WTC11 (cell line): ENCODE measurements at regions not wholly inside any gene's neighbourhood (a gene's known extent, or its start where the extent isn't known, plus 50 kb on each side); places are given as distances from the start of the nearest gene placed in this dataset.

Source experiments
- ATAC-seq: fragments of 200-7000 bp; cut with Tn5 transposase; 2 replicates; pipeline ENCODE4 v1.10.0; 2021; ENCODE audit warnings: mild to moderate bottlenecking, moderate library complexity
- CTCF ChIA-PET: fragments of 300-600 bp; sonication (Branson Sonifier 250); formaldehyde crosslinking; loops from one replicate; lab custom pipeline; 2021; ENCODE audit warnings: antibody characterized with exemption; lab: Charles Lee
- POLR2A ChIA-PET: fragments of 350-600 bp; sonication (Branson Sonifier 250); formaldehyde crosslinking; loops from one replicate; lab custom pipeline; 2021; ENCODE audit warnings: antibody characterized with exemption; lab: Charles Lee
- DNase-seq: peaks from one replicate; pipeline ENCODE4 v3.0.0; 2021; ENCODE audit warnings: low spot score
- H3K27ac Mint-ChIP-seq: 2 replicates; pipeline ENCODE4 v1.8.0; 2021; ENCODE audit warnings: mixed read lengths
- H3K27me3 Mint-ChIP-seq: 2 replicates; pipeline ENCODE4 v1.8.0; 2021; ENCODE audit warnings: low read depth, mild to moderate bottlenecking, moderate library complexity, mixed read lengths
- H3K36me3 Mint-ChIP-seq: 2 replicates; pipeline ENCODE4 v1.8.0; 2021; ENCODE audit warnings: mixed read lengths
- H3K4me1 Mint-ChIP-seq: 2 replicates; pipeline ENCODE4 v1.8.0; 2022; ENCODE audit warnings: mixed read lengths
- H3K4me3 Mint-ChIP-seq: 2 replicates; pipeline ENCODE4 v1.8.0; 2021; ENCODE audit warnings: mild to moderate bottlenecking, moderate library complexity, mixed read lengths
- H3K9me3 Mint-ChIP-seq: 2 replicates; pipeline ENCODE4 v1.8.0; 2021; ENCODE audit warnings: mixed read lengths
- ARID4B ChIP-seq: sonication (generic); formaldehyde crosslinking; IDR thresholded peaks from 2 replicates; pipeline ENCODE4 v1.8.0; 2023; ENCODE audit warnings: missing genetic modification reagents, mild to moderate bottlenecking, borderline replicate concordance
- ATF3 ChIP-seq: sonication (generic); formaldehyde crosslinking; conservative IDR thresholded peaks from 2 replicates; pipeline ENCODE4 v1.8.1; 2022; ENCODE audit warnings: mild to moderate bottlenecking, missing genetic modification reagents
- CDX4 ChIP-seq: fragments of 250-450 bp; sonication (Bioruptor Pico); IDR thresholded peaks from 2 replicates; pipeline ENCODE4 v1.9.0; 2021; ENCODE audit warnings: moderate library complexity, mild to moderate bottlenecking, inconsistent platforms, borderline replicate concordance
- CREM ChIP-seq: sonication (generic); formaldehyde crosslinking; IDR thresholded peaks from 2 replicates; pipeline ENCODE4 v1.8.1; 2022; ENCODE audit warnings: mild to moderate bottlenecking, missing genetic modification reagents, moderate library complexity
- CTCF ChIP-seq: fragments of 200-600 bp; IDR thresholded peaks from 2 replicates; pipeline ENCODE4 v1.8.0; 2022; ENCODE audit warnings: antibody characterized with exemption
- E2F1 ChIP-seq: sonication (generic); formaldehyde crosslinking; IDR thresholded peaks from 2 replicates; pipeline ENCODE4 v1.8.0; 2022; ENCODE audit warnings: mild to moderate bottlenecking, missing genetic modification reagents
- ESRRA ChIP-seq: sonication (generic); formaldehyde crosslinking; IDR thresholded peaks from 2 replicates; pipeline ENCODE4 v1.8.1; 2022; ENCODE audit warnings: mild to moderate bottlenecking, missing genetic modification reagents, borderline replicate concordance
- FOXP1 ChIP-seq: sonication (generic); formaldehyde crosslinking; IDR thresholded peaks from 2 replicates; pipeline ENCODE4 v1.8.0; 2022; ENCODE audit warnings: missing genetic modification reagents, mild to moderate bottlenecking, moderate library complexity, borderline replicate concordance
- JAZF1 ChIP-seq: fragments of 250-450 bp; sonication (Bioruptor Pico); IDR thresholded peaks from 2 replicates; pipeline ENCODE4 v1.9.0; 2021; ENCODE audit warnings: moderate library complexity, mild to moderate bottlenecking, inconsistent platforms
- KAT7 ChIP-seq: sonication (generic); formaldehyde crosslinking; IDR thresholded peaks from 2 replicates; pipeline ENCODE4 v1.8.1; 2023; ENCODE audit warnings: missing genetic modification reagents, mild to moderate bottlenecking, borderline replicate concordance
- MXD4 ChIP-seq: fragments of 250-450 bp; sonication (Bioruptor Pico); IDR thresholded peaks from 2 replicates; pipeline ENCODE4 v1.8.0; 2021; ENCODE audit warnings: mild to moderate bottlenecking, moderate library complexity, borderline replicate concordance
- NR1H2 ChIP-seq: sonication (generic); formaldehyde crosslinking; IDR thresholded peaks from 2 replicates; pipeline ENCODE4 v1.9.0; 2021; ENCODE audit warnings: mild to moderate bottlenecking, moderate library complexity, missing genetic modification reagents
- PRRX2 ChIP-seq: fragments of 250-450 bp; sonication (Bioruptor Pico); IDR thresholded peaks from 2 replicates; pipeline ENCODE4 v1.8.0; 2021; ENCODE audit warnings: mild to moderate bottlenecking
- SP1 ChIP-seq: sonication (generic); formaldehyde crosslinking; conservative IDR thresholded peaks from 2 replicates; pipeline ENCODE4 v1.8.1; 2022; ENCODE audit warnings: missing genetic modification reagents
- TEAD4 ChIP-seq: sonication (generic); formaldehyde crosslinking; IDR thresholded peaks from 2 replicates; pipeline ENCODE4 v1.8.0; 2022; ENCODE audit warnings: mild to moderate bottlenecking, missing genetic modification reagents
- TP53 ChIP-seq: sonication (generic); formaldehyde crosslinking; IDR thresholded peaks from 2 replicates; pipeline ENCODE4 v1.8.1; 2023; ENCODE audit warnings: mild to moderate bottlenecking, missing genetic modification reagents
- ZNF281 ChIP-seq: sonication (generic); formaldehyde crosslinking; IDR thresholded peaks from 2 replicates; pipeline ENCODE4 v1.8.0; 2023; ENCODE audit warnings: mild to moderate bottlenecking, missing genetic modification reagents
- ZNF423 ChIP-seq: fragments of 250-450 bp; sonication (Bioruptor Pico); IDR thresholded peaks from 2 replicates; pipeline ENCODE4 v2.1.2; 2022; ENCODE audit warnings: mild to moderate bottlenecking, moderate library complexity
- ZNF425 ChIP-seq: fragments of 250-450 bp; sonication (Bioruptor Pico); conservative IDR thresholded peaks from 2 replicates; pipeline ENCODE4 v1.9.0; 2021; ENCODE audit warnings: mild to moderate bottlenecking
- ZSCAN18 ChIP-seq: fragments of 250-450 bp; sonication (Bioruptor Pico); IDR thresholded peaks from 2 replicates; pipeline ENCODE4 v2.1.2; 2022; ENCODE audit warnings: mild to moderate bottlenecking, moderate library complexity

- Mint-ChIP-seq H3K36me3 (peaks cover 37% of the 10 kb centered on the region), H3K9me3 (peaks cover 78% of the 10 kb centered on the region), H3K4me1 (0 out of 2 replicates have a peak, but pooled peaks cover 2% of the 10 kb centered on the region), H3K27ac (no peak overlapping the region), H3K4me3 (no peak overlapping the region), H3K27me3 (peaks cover 3% of the 10 kb centered on the region)
- CTCF ChIA-PET = no interaction called here
- DNase-seq (no peak), ATAC-seq (no peak)
- POLR2A ChIA-PET = no interaction called here
- TF ChIP-seq ZSCAN18 (CRISPR knock-in tag) = no peak
- no peak for TF ChIP-seq FOXP1 (CRISPR knock-in tag)
- TF ChIP-seq CTCF = no peak
- TF ChIP-seq JAZF1 (CRISPR knock-in tag) = no peak
- TF ChIP-seq ZNF425 = no peak
- no peak for TF ChIP-seq TP53
- no peak for TF ChIP-seq MXD4 (CRISPR knock-in tag)
- TF ChIP-seq NR1H2 = no peak
- TF ChIP-seq SP1 = no peak
- no peak for TF ChIP-seq ZNF281 (CRISPR knock-in tag)
- TF ChIP-seq ESRRA (CRISPR knock-in tag) = no peak
- no peak for TF ChIP-seq TEAD4
- no peak for TF ChIP-seq CDX4
- TF ChIP-seq ARID4B (CRISPR knock-in tag) = no peak
- TF ChIP-seq ATF3 (CRISPR knock-in tag) = no peak
- no peak for TF ChIP-seq ZNF423 (CRISPR knock-in tag)
- no peak for TF ChIP-seq E2F1 (CRISPR knock-in tag)
- no peak for TF ChIP-seq CREM
- no peak for TF ChIP-seq KAT7
- TF ChIP-seq PRRX2 (CRISPR knock-in tag) = no peak
Observed at GRCh38 chr3:3405131-3405530, 225.6 kb upstream of the CRBN start.
